Psoas muscle (tissue), 7 donors: ENCODE measurements at regions not wholly inside any gene's neighbourhood (a gene's known extent, or its start where the extent isn't known, plus 50 kb on each side); places are given as distances from the start of the nearest gene placed in this dataset.

Experiments used
- ATAC-seq, 4 donors: fragments of 200-7000 bp; cut with Tn5 transposase; one replicate each; pipeline ENCODE4 v1.9.1; 2020; ENCODE audit warnings: moderate library complexity in 3 of 4, mild to moderate bottlenecking in 2 of 4
- DNase-seq, 2 donors: peaks; one replicate each; pipeline ENCODE4 v3.0.0-alpha.2; 2020
- H3K27ac ChIP-seq: fragments of 200-600 bp; one replicate; pipeline ENCODE4 v1.8.0; 2022
- H3K27me3 ChIP-seq, 3 donors: fragments of 200-600 bp in 1 of 3; one replicate each; pipeline versions ENCODE4 v1.6.1 to v1.8.0; 2013 to 2022; ENCODE audit warnings: low read length in 2 of 3, mild to moderate bottlenecking in 2 of 3, moderate library complexity in 1 of 3; ENCODE audit not compliant: insufficient read depth in 3 of 3
- H3K36me3 ChIP-seq, 2 donors: fragments of 200-600 bp in 1 of 2; one replicate each; pipeline versions ENCODE4 v1.6.1 to v1.8.0; 2013 to 2022; ENCODE audit warnings: low read depth in 1 of 2, mild to moderate bottlenecking in 1 of 2, moderate library complexity in 1 of 2; ENCODE audit not compliant: insufficient read depth in 1 of 2
- H3K4me1 ChIP-seq: fragments of 200-600 bp; one replicate; pipeline ENCODE4 v1.8.0; 2022
- H3K4me3 ChIP-seq: fragments of 200-600 bp; one replicate; pipeline ENCODE4 v1.8.0; 2022; ENCODE audit warnings: mild to moderate bottlenecking
- H3K9me3 ChIP-seq: fragments of 200-600 bp; one replicate; pipeline ENCODE4 v1.8.0; 2022
- CTCF ChIP-seq: fragments of 200-600 bp; IDR thresholded peaks from one replicate; pipeline ENCODE4 v1.8.0; 2022; ENCODE audit warnings: antibody characterized with exemption
- WGBS, 3 donors: extraction: QIAGEN DNeasy Blood & Tissue Kit; methylation state at CpG; one replicate each; pipeline versions ENCODE4 v1.1.6 to v1.1.7; 2013; 5-methylcytosine and 5-hydroxymethylcytosine counted together
- intact Hi-C, 2 donors: fragments of 100-400 bp; cut with DNase I; formaldehyde crosslinking; loops; one replicate each; pipeline versions ENCODE4 v1.11.0 to v1.14.2; 2022
- donor health status: healthy with polysubstance abuse.
- donor health status: DM: no; HTN: no; CAD: no; lungs with moderate emphysema.
- donor health status: Bipolar disorder and iron deficiency.
- donor health status: healthy.
- donor health status: DM: yes; HTN: yes; CAD: no.
- donor health status: DM: no; HTN: no; CAD: no.
- donor health status: DM: yes; HTN: yes; CAD: no.

GRCh38 chr4:189069772-189070171 is 870.9 kb upstream of the FRG1 start:
- intact Hi-C loops: no loop called here
- no peak for TF ChIP-seq CTCF
- no peaks in the 10 kb centered on the region for H3K4me1 ChIP-seq
- H3K9me3 ChIP-seq: no peaks in the 10 kb centered on the region
- 43 to 75% (median 72%) methylated on average over 1 of the region's 1 CpG for WGBS, 3 donors
- peaks cover 0 to 2% (median 2%) of the 10 kb centered on the region in 3 donors for H3K27me3 ChIP-seq
- ATAC-seq (no peak), DNase-seq (no peak)
- no peak overlapping the region for H3K27ac ChIP-seq
- H3K4me3 ChIP-seq: no peak overlapping the region
- H3K36me3 ChIP-seq: no peaks in the 10 kb centered on the region

GRCh38 chr4:189071241-189071640 is 869.4 kb upstream of the FRG1 start:
- Histone ChIP-seq H3K4me3 (no peak overlapping the region), H3K4me1 (no peaks in the 10 kb centered on the region), H3K36me3 (no peaks in the 10 kb centered on the region), H3K9me3 (no peaks in the 10 kb centered on the region), H3K27me3 (peaks cover 0 to 2% (median 2%) of the 10 kb centered on the region in 3 donors), H3K27ac (no peak overlapping the region)
- no peak for TF ChIP-seq CTCF
- no peak for DNase-seq
- ATAC-seq: no peak
- intact Hi-C loops: no loop called here
- WGBS, 3 donors: 74 to 80% (median 76%) methylated on average over 6 of the region's 6 CpGs

- WGBS, 3 donors: 67 to 73% (median 73%) methylated on average over 6 of the region's 6 CpGs
- Histone ChIP-seq H3K4me1 (no peaks in the 10 kb centered on the region), H3K36me3 (no peaks in the 10 kb centered on the region), H3K27ac (no peak overlapping the region), H3K9me3 (peaks cover 3% of the 10 kb centered on the region), H3K4me3 (no peak overlapping the region), H3K27me3 (peaks cover 0 to 2% (median 2%) of the 10 kb centered on the region in 3 donors)
- intact Hi-C loops: no loop called here
- TF ChIP-seq CTCF: no peak
- no peak for ATAC-seq
- no peak for DNase-seq
These were observed 866.9 kb upstream of the FRG1 start for GRCh38 chr4:189073739-189074138.

- no peak overlapping the region for H3K4me3 ChIP-seq
- TF ChIP-seq CTCF: no peak
- H3K27ac ChIP-seq: no peak overlapping the region
- peaks cover 0 to 2% (median 0%) of the 10 kb centered on the region in 3 donors for H3K27me3 ChIP-seq
- H3K9me3 ChIP-seq: no peaks in the 10 kb centered on the region
- H3K36me3 ChIP-seq: no peaks in the 10 kb centered on the region
- intact Hi-C loops: no loop called here
- H3K4me1 ChIP-seq: no peaks in the 10 kb centered on the region
- ATAC-seq (no peak), DNase-seq (no peak)
These were observed 858.8 kb upstream of the FRG1 start for GRCh38 chr4:189081826-189082225.

GRCh38 chr4:189083769-189084168 is 856.9 kb upstream of the FRG1 start:
- no peaks in the 10 kb centered on the region for H3K9me3 ChIP-seq
- no peaks in the 10 kb centered on the region for H3K36me3 ChIP-seq
- no peaks in the 10 kb centered on the region for H3K4me1 ChIP-seq
- TF ChIP-seq CTCF: no peak
- WGBS, 3 donors: 76 to 87% (median 85%) methylated on average over 5 of the region's 5 CpGs
- ATAC-seq (no peak), DNase-seq (no peak)
- no peak overlapping the region for H3K27ac ChIP-seq
- peaks cover 0 to 2% (median 0%) of the 10 kb centered on the region in 3 donors for H3K27me3 ChIP-seq
- intact Hi-C loops: no loop called here
- H3K4me3 ChIP-seq: no peak overlapping the region
